IMR-90 (cell line): ENCODE measurements at regions not wholly inside any gene's neighbourhood (a gene's known extent, or its start where the extent isn't known, plus 50 kb on each side); places are given as distances from the start of the nearest gene placed in this dataset.
A peak's percentile ranks its signal among the peaks of the same experiment; 100 is the strongest.

Experiments used
- ATAC-seq: fragments of 200-7000 bp; cut with Tn5 transposase; 2 replicates; pipeline ENCODE4 v1.9.1; 2020; ENCODE audit warnings: low read depth, mild to moderate bottlenecking, moderate library complexity
- BruUV-seq: library from RNA; stranded (reverse); fragments of 400-500 nt; replicated peaks from 2 replicates; lab custom pipeline; 2021; lab: Mats Ljungman, UMichigan
- CTCF ChIA-PET: fragments of 300-600 bp; formaldehyde crosslinking; extraction: SDS; loops from one replicate; lab custom pipeline; 2021; ENCODE audit warnings: antibody characterized with exemption; lab: Yijun Ruan, JAX
- POLR2A ChIA-PET: fragments of 300-600 bp; sonication (Branson Sonifier 250); formaldehyde crosslinking; loops from one replicate; lab custom pipeline; 2022; ENCODE audit warnings: antibody characterized with exemption; ENCODE audit not compliant: unreplicated experiment; lab: Charles Lee
- DNase-seq: peaks from one replicate; pipeline ENCODE4 v3.0.0; 2013
- H2AFZ ChIP-seq: replicated peaks from 2 replicates; pipeline ENCODE3; 2013; ENCODE audit warnings: low read length, mild to moderate bottlenecking; ENCODE audit not compliant: poor library complexity
- H2AK5ac ChIP-seq: 2 replicates; pipeline ENCODE4 v1.6.1; 2013; ENCODE audit warnings: low read depth, low read length, inconsistent platforms
- H2AK9ac ChIP-seq: replicated peaks from 2 replicates; pipeline ENCODE3; 2013; ENCODE audit warnings: mild to moderate bottlenecking, low read depth, low read length, moderate library complexity; ENCODE audit not compliant: poor library complexity
- H2BK120ac ChIP-seq: 2 replicates; pipeline ENCODE4 v1.6.1; 2013; ENCODE audit warnings: low read depth, low read length, inconsistent platforms
- H2BK15ac ChIP-seq: 3 replicates; pipeline ENCODE4 v1.6.1; 2013; ENCODE audit warnings: low read depth, low read length, inconsistent platforms
- H2BK20ac ChIP-seq: 2 replicates; pipeline ENCODE4 v1.6.1; 2013; ENCODE audit warnings: low read depth, mild to moderate bottlenecking, inconsistent platforms, low read length, moderate library complexity
- H2BK5ac ChIP-seq: 2 replicates; pipeline ENCODE4 v1.6.1; 2013; ENCODE audit warnings: mild to moderate bottlenecking, low read depth, low read length, inconsistent platforms; ENCODE audit not compliant: poor library complexity, severe bottlenecking
- H3K14ac ChIP-seq: replicated peaks from 2 replicates; pipeline ENCODE4 v1.6.1; 2013; ENCODE audit warnings: low read depth, low read length, inconsistent platforms
- H3K18ac ChIP-seq: 2 replicates; pipeline ENCODE4 v1.6.1; 2013; ENCODE audit warnings: low read depth, low read length, control low read depth
- H3K23ac ChIP-seq: 2 replicates; pipeline ENCODE4 v1.6.1; 2013; ENCODE audit warnings: low read depth, low read length, inconsistent platforms
- H3K27ac ChIP-seq: 2 replicates; pipeline ENCODE4 v1.5.1; 2013; ENCODE audit warnings: mild to moderate bottlenecking, control low read depth, low read length; ENCODE audit not compliant: insufficient read depth
- H3K27me3 ChIP-seq: 2 replicates; pipeline ENCODE4 v1.6.1; 2013; ENCODE audit warnings: low read length; ENCODE audit not compliant: control insufficient read depth, insufficient read depth
- H3K36me3 ChIP-seq: 2 replicates; pipeline ENCODE4 v1.6.1; 2013; ENCODE audit warnings: low read length, mixed read lengths; ENCODE audit not compliant: control insufficient read depth, insufficient read depth
- H3K4ac ChIP-seq: 2 replicates; pipeline ENCODE4 v1.6.1; 2013; ENCODE audit warnings: low read depth, low read length, inconsistent platforms
- H3K4me1 ChIP-seq: 2 replicates; pipeline ENCODE4 v1.6.1; 2013; ENCODE audit warnings: low read length, mixed read lengths; ENCODE audit not compliant: control insufficient read depth, insufficient read depth
- H3K4me2 ChIP-seq: 2 replicates; pipeline ENCODE4 v1.6.1; 2013; ENCODE audit warnings: low read depth, mild to moderate bottlenecking, control low read depth, low read length, moderate library complexity
- H3K4me3 ChIP-seq: 2 replicates; pipeline ENCODE4 v1.5.1; 2013; ENCODE audit warnings: low read depth, mild to moderate bottlenecking, control low read depth, low read length, moderate library complexity; ENCODE audit not compliant: insufficient read depth
- H3K56ac ChIP-seq: 2 replicates; pipeline ENCODE4 v1.6.1; 2013; ENCODE audit warnings: low read length, inconsistent platforms; ENCODE audit not compliant: insufficient read depth; ENCODE audit errors: extremely low read depth
- H3K79me1 ChIP-seq, 2 experiments: 2 replicates each; pipeline ENCODE4 v1.6.1; 2013; ENCODE audit warnings: low read length in 2 of 2, inconsistent platforms in 1 of 2, low read depth in 1 of 2
- H3K9ac ChIP-seq: 2 replicates; pipeline ENCODE4 v1.6.1; 2013; ENCODE audit warnings: low read depth, low read length, control low read depth
- H3K9me1 ChIP-seq: 2 replicates; pipeline ENCODE4 v1.6.1; 2013; ENCODE audit warnings: low read length, inconsistent platforms; ENCODE audit not compliant: insufficient read depth
- H3K9me3 ChIP-seq: 2 replicates; pipeline ENCODE4 v1.6.1; 2013; ENCODE audit warnings: low read length; ENCODE audit not compliant: control insufficient read depth, insufficient read depth
- H4K20me1 ChIP-seq: 2 replicates; pipeline ENCODE4 v1.6.1; 2013; ENCODE audit warnings: low read length, inconsistent platforms; ENCODE audit not compliant: insufficient read depth
- H4K5ac ChIP-seq: 2 replicates; pipeline ENCODE4 v1.6.1; 2013; ENCODE audit warnings: mild to moderate bottlenecking, low read depth, low read length, control low read depth
- H4K8ac ChIP-seq, 2 experiments: 2 replicates each; pipeline ENCODE4 v1.6.1; 2013; ENCODE audit warnings: low read depth in 2 of 2, low read length in 2 of 2, control low read depth in 1 of 2, inconsistent platforms in 1 of 2
- H4K91ac ChIP-seq: 2 replicates; pipeline ENCODE4 v1.6.1; 2013; ENCODE audit warnings: low read depth, low read length, inconsistent platforms; ENCODE audit not compliant: insufficient read depth
- CEBPB ChIP-seq: IDR thresholded peaks from 2 replicates; pipeline ENCODE4 v1.6.1; 2012; ENCODE audit warnings: low read depth, low read length, improper control_type of control experiment
- CHD1 ChIP-seq: IDR thresholded peaks from 2 replicates; pipeline ENCODE4 v1.6.1; 2012; ENCODE audit warnings: low read depth, low read length, improper control_type of control experiment
- FOS ChIP-seq: fragments of 150-350 bp; IDR thresholded peaks from 2 replicates; pipeline ENCODE4 v1.6.1; 2016; ENCODE audit warnings: low read depth, low read length
- MAFK ChIP-seq: IDR thresholded peaks from 2 replicates; pipeline ENCODE4 v1.6.1; 2012; ENCODE audit warnings: low read depth, low read length, improper control_type of control experiment
- MAZ ChIP-seq: IDR thresholded peaks from 2 replicates; pipeline ENCODE4 v1.6.1; 2012; ENCODE audit warnings: low read depth, mild to moderate bottlenecking, low read length, improper control_type of control experiment, moderate library complexity, borderline replicate concordance
- MXI1 ChIP-seq: IDR thresholded peaks from 2 replicates; pipeline ENCODE4 v1.6.1; 2012; ENCODE audit warnings: low read depth, mild to moderate bottlenecking, low read length, moderate library complexity, borderline replicate concordance
- NFE2L2 ChIP-seq: fragments of 150-350 bp; IDR thresholded peaks from 2 replicates; pipeline ENCODE4 v1.6.1; 2016; ENCODE audit warnings: low read depth, mild to moderate bottlenecking, low read length
- POLR2A ChIP-seq: IDR thresholded peaks from 2 replicates; pipeline ENCODE4 v1.6.1; 2012; ENCODE audit warnings: mild to moderate bottlenecking, low read depth, low read length
- RAD21 ChIP-seq: IDR thresholded peaks from 2 replicates; pipeline ENCODE4 v1.6.1; 2012; ENCODE audit warnings: low read length, improper control_type of control experiment
- SMC3 ChIP-seq: fragments of 150-350 bp; IDR thresholded peaks from 2 replicates; pipeline ENCODE4 v1.6.1; 2016; ENCODE audit warnings: low read depth, mild to moderate bottlenecking, antibody characterized with exemption, low read length, moderate library complexity
- WGBS, 2 experiments: methylation state at CpG; one replicate each; pipeline versions ENCODE4 v1.1.5 to v1.1.7; 2013; ENCODE audit warnings: missing lambda C conversion rate in 2 of 2; ENCODE audit not compliant: insufficient read length in 1 of 2; ENCODE audit errors: extremely low coverage in 2 of 2; 5-methylcytosine and 5-hydroxymethylcytosine counted together
- dilution Hi-C: fragments of 300-500 bp; cut with HindIII; formaldehyde crosslinking; loops from one replicate; pipeline ENCODE4 v1.14.3; 2018; ENCODE audit warnings: low sequenced_read_pairs; ENCODE audit not compliant: unreplicated experiment
- in situ Hi-C: fragments of 300-500 bp; cut with MboI; formaldehyde crosslinking; loops from 3 replicates; pipeline ENCODE4 v1.14.3; 2019; ENCODE audit warnings: low sequenced_read_pairs, inconsistent platforms, mixed read lengths
- intact Hi-C: fragments of 100-400 bp; cut with micrococcal nuclease; formaldehyde crosslinking; loops from 2 replicates; pipeline ENCODE4 v1.10.0; 2022
- TF ChIP-seq, protein P1 (sequence below): fragments of 150-350 bp; IDR thresholded peaks from 2 replicates; pipeline ENCODE4 v1.6.1; 2016; ENCODE audit warnings: low read depth, mild to moderate bottlenecking, low read length, moderate library complexity, borderline replicate concordance
- TF ChIP-seq, protein P2 (sequence below): conservative IDR thresholded peaks from 2 replicates; pipeline ENCODE4 v1.5.1; 2012; ENCODE audit warnings: mild to moderate bottlenecking, low read depth, low read length, improper control_type of control experiment
- TF ChIP-seq, protein P3 (sequence below): fragments of 150-350 bp; IDR thresholded peaks from 2 replicates; pipeline ENCODE4 v1.6.1; 2017; ENCODE audit warnings: mild to moderate bottlenecking, antibody characterized with exemption, low read length, low read depth

DNA sequence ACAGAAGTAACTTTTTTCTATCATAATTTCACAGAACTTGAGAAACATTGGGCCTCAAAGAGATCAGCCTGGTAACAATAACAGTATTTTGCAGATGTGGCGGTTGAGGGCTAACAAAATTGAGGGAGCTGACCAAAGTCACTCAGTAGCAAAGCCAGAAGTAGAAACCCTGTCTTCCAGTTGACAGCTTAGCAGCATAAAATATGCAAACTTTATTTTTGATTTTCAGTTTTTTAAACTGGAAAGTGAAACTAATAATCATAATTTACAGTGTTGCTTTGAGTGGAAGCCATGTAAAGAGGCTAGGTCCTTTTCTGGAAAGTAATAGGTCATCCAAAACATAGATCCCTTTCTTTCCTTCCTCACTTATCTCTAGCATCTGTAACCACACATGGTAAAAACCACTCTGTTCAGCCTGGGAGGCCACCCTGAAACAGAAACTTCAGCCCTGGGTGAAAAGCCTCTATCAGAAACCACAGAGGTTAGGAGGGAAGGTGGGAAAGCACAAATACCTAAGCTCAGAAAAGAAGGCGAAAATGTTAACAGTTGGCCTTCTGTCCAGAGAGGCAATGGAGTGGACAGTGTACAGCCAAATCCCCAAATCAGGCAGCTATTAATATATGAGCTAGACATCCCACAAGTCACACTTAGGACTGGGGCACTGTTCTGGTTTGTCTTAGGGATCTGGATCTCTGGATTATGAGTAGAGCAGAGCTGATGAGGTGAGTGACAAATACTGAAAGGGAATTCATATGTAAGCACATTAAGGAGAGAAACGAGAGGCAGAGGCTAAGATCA is 61.1 kb upstream of the ARSJ start (continued):
- TF ChIP-seq CHD1: no peak

DNA sequence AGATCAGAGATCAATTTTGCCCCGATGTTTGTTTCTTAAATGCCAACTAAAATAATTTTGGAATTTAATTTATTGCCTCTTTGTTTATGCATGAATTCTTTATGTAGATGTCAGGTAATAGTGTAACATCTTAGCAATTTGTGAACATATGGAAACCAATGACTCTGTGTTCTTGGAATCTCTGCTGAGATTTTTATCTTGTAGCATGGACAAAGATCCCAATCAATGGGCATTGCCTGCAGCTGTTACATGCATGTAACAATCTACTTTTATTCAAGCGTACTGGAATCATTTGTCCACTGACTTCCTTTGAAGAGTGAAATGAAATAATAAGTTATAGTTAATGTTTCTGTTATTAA is 61.6 kb upstream of the ARSJ start:
- Histone ChIP-seq H2BK120ac (no peak overlapping the region), H2AFZ (no peak overlapping the region), H2BK15ac (no peak overlapping the region), H3K9ac (no peak overlapping the region), H3K56ac (no peak overlapping the region), H2BK5ac (no peak overlapping the region), H3K79me1 (no peaks in the 10 kb centered on the region), H3K23ac (no peak overlapping the region), H2AK9ac (no peak overlapping the region), H4K91ac (no peak overlapping the region), H3K9me1 (0 out of 2 replicates have a peak, but pooled peaks cover 2% of the 10 kb centered on the region), H4K20me1 (no peaks in the 10 kb centered on the region), H3K27me3 (no peaks in the 10 kb centered on the region), H3K9me3 (no peaks in the 10 kb centered on the region), H3K14ac (no peak overlapping the region), H4K5ac (no peak overlapping the region; the same call in 1 of the 2 replicates), H3K18ac (no peak overlapping the region), H3K36me3 (no peaks in the 10 kb centered on the region), H3K27ac (no peak overlapping the region), H3K4ac (no peak overlapping the region), H2BK20ac (no peak overlapping the region), H3K4me1 (peaks cover 4% of the 10 kb centered on the region), H3K4me2 (peak overlapping the region; percentile 61; the same call in 1 of the 2 replicates), H2AK5ac (no peak overlapping the region), H4K8ac (no peak overlapping the region), H3K4me3 (no peak overlapping the region)
- dilution Hi-C loops (no loop called here), in situ Hi-C loops (no loop called here), intact Hi-C loops (no loop called here)
- ATAC-seq: peak; percentile 66
- no TSS peak for BruUV-seq
- ChIA-PET POLR2A (no interaction called here), CTCF (no interaction called here)
- no CpG with 5 or more reads among the region's 2 CpGs for WGBS, 2 experiments
- peak; percentile 57 for DNase-seq
- no peak for TF ChIP-seq CHD1
- TF ChIP-seq NFE2L2: no peak
- TF ChIP-seq FOS: no peak
- no peak for TF ChIP-seq MAZ
- TF ChIP-seq MAFK: no peak
- TF ChIP-seq RAD21: no peak
- no peak for TF ChIP-seq SMC3
- TF ChIP-seq, protein P1, sequence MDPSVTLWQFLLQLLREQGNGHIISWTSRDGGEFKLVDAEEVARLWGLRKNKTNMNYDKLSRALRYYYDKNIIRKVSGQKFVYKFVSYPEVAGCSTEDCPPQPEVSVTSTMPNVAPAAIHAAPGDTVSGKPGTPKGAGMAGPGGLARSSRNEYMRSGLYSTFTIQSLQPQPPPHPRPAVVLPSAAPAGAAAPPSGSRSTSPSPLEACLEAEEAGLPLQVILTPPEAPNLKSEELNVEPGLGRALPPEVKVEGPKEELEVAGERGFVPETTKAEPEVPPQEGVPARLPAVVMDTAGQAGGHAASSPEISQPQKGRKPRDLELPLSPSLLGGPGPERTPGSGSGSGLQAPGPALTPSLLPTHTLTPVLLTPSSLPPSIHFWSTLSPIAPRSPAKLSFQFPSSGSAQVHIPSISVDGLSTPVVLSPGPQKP: no peak
- TF ChIP-seq, protein P2, sequence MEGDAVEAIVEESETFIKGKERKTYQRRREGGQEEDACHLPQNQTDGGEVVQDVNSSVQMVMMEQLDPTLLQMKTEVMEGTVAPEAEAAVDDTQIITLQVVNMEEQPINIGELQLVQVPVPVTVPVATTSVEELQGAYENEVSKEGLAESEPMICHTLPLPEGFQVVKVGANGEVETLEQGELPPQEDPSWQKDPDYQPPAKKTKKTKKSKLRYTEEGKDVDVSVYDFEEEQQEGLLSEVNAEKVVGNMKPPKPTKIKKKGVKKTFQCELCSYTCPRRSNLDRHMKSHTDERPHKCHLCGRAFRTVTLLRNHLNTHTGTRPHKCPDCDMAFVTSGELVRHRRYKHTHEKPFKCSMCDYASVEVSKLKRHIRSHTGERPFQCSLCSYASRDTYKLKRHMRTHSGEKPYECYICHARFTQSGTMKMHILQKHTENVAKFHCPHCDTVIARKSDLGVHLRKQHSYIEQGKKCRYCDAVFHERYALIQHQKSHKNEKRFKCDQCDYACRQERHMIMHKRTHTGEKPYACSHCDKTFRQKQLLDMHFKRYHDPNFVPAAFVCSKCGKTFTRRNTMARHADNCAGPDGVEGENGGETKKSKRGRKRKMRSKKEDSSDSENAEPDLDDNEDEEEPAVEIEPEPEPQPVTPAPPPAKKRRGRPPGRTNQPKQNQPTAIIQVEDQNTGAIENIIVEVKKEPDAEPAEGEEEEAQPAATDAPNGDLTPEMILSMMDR: no peak
- TF ChIP-seq CEBPB: no peak
- no peak for TF ChIP-seq POLR2A
- no peak for TF ChIP-seq MXI1
- TF ChIP-seq, protein P3, sequence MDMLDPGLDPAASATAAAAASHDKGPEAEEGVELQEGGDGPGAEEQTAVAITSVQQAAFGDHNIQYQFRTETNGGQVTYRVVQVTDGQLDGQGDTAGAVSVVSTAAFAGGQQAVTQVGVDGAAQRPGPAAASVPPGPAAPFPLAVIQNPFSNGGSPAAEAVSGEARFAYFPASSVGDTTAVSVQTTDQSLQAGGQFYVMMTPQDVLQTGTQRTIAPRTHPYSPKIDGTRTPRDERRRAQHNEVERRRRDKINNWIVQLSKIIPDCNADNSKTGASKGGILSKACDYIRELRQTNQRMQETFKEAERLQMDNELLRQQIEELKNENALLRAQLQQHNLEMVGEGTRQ: no peak
